SU-DHL-6 (cell line): ENCODE measurements at regions not wholly inside any gene's neighbourhood (a gene's known extent, or its start where the extent isn't known, plus 50 kb on each side); places are given as distances from the start of the nearest gene placed in this dataset.

Source experiments
- CTCF ChIP-seq: fragments of 200-600 bp; sonication (generic); IDR thresholded peaks from one replicate; pipeline ENCODE4 v1.5.1; 2017; ENCODE audit warnings: antibody characterized with exemption, mild to moderate bottlenecking, low read length, moderate library complexity; ENCODE audit not compliant: insufficient read depth, poor library complexity, severe bottlenecking
- EZH2phosphoT487 ChIP-seq: fragments of 200-600 bp; sonication (generic), shearing (Covaris generic); conservative IDR thresholded peaks from 2 replicates; pipeline ENCODE4 v1.6.1; 2018; ENCODE audit warnings: mild to moderate bottlenecking, antibody characterized with exemption, low read length, moderate library complexity, mixed read lengths

- TF ChIP-seq CTCF, result no peak
- TF ChIP-seq EZH2phosphoT487, result no peak
These were observed 163.6 kb downstream of the MREG start for GRCh38 chr2:215849771-215850170.
